ENCODE measurements at regions not wholly inside any gene's neighbourhood (a gene's known extent, or its start where the extent isn't known, plus 50 kb on each side); places are given as distances from the start of the nearest gene placed in this dataset.

DNA sequence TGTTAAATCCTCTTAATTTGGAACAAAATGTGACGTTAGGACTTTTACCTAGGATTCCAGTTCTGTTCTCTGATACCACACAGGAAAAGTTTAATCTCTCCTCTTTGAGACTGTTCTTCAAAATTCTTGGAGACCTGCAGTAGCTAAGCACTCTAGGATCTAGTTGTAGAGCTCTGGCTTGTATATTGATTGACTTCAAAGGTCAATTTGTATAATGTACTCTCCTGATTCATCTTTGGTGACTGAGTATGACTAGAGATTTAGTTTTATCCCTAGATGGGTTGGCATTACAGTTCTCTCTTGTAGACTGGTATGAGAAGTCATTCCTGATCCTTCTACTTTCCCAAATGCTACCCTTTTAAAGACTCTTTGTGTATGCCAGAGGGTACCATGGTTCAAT, 168.4 kb upstream of the TPRG1 start:
- TF ChIP-seq, protein P1, sequence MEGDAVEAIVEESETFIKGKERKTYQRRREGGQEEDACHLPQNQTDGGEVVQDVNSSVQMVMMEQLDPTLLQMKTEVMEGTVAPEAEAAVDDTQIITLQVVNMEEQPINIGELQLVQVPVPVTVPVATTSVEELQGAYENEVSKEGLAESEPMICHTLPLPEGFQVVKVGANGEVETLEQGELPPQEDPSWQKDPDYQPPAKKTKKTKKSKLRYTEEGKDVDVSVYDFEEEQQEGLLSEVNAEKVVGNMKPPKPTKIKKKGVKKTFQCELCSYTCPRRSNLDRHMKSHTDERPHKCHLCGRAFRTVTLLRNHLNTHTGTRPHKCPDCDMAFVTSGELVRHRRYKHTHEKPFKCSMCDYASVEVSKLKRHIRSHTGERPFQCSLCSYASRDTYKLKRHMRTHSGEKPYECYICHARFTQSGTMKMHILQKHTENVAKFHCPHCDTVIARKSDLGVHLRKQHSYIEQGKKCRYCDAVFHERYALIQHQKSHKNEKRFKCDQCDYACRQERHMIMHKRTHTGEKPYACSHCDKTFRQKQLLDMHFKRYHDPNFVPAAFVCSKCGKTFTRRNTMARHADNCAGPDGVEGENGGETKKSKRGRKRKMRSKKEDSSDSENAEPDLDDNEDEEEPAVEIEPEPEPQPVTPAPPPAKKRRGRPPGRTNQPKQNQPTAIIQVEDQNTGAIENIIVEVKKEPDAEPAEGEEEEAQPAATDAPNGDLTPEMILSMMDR (IDR thresholded peaks at IDR 0.05): no peak
- TF ChIP-seq POLR2A (IDR thresholded peaks at IDR 0.05): no peak
